ENCODE measurements at regions not wholly inside any gene's neighbourhood (a gene's known extent, or its start where the extent isn't known, plus 50 kb on each side); places are given as distances from the start of the nearest gene placed in this dataset.

DNA sequence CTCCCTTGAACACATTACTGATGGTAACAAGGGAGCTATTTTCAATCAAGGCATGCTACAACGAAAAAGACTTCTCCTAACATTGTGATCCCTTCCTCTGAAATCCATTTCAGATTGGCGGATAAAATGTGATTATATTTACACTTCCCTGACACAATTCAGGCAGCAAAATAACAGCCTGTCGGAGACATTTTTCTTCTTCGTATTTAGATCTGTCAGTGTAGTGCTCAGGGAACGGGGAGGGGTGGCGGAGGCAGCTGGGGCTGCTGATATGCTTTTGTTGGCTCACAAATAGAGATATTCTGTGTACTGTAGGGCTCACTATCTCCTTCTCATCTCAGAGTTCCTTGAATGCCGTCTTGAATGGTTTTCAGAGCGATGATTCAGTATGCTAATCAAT, 1261.7 kb upstream of the AUTS2 start:
- DNase-seq (ENCODE audit: extremely low read depth, low read depth): no peak
- TF ChIP-seq, protein P1, sequence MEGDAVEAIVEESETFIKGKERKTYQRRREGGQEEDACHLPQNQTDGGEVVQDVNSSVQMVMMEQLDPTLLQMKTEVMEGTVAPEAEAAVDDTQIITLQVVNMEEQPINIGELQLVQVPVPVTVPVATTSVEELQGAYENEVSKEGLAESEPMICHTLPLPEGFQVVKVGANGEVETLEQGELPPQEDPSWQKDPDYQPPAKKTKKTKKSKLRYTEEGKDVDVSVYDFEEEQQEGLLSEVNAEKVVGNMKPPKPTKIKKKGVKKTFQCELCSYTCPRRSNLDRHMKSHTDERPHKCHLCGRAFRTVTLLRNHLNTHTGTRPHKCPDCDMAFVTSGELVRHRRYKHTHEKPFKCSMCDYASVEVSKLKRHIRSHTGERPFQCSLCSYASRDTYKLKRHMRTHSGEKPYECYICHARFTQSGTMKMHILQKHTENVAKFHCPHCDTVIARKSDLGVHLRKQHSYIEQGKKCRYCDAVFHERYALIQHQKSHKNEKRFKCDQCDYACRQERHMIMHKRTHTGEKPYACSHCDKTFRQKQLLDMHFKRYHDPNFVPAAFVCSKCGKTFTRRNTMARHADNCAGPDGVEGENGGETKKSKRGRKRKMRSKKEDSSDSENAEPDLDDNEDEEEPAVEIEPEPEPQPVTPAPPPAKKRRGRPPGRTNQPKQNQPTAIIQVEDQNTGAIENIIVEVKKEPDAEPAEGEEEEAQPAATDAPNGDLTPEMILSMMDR (IDR thresholded peaks at IDR 0.05; ENCODE audit: low read depth, low read length): no peak

DNA sequence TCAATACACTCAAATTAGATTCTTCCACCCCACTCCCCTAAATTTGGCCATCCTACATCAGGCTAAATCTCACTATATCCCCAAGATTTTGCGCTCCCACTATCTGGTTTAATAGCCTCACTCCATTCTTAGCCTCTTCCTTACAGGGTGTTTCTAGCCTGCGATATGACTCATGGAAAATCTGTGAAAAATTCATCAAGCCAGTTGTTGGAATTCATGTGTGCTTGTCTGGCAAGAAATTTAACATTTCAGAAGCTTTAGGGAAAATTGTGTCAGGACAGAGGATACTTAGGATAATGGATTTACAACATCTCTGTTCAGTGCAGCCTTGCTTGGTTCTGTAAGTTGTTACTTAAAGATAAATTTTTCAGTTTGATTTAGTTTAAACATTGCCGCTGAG, 1249.9 kb upstream of the AUTS2 start:
- TF ChIP-seq, protein P1 (IDR thresholded peaks at IDR 0.05; ENCODE audit: low read depth, low read length): no peak
- no peak for DNase-seq (ENCODE audit: extremely low read depth, low read depth)

DNA sequence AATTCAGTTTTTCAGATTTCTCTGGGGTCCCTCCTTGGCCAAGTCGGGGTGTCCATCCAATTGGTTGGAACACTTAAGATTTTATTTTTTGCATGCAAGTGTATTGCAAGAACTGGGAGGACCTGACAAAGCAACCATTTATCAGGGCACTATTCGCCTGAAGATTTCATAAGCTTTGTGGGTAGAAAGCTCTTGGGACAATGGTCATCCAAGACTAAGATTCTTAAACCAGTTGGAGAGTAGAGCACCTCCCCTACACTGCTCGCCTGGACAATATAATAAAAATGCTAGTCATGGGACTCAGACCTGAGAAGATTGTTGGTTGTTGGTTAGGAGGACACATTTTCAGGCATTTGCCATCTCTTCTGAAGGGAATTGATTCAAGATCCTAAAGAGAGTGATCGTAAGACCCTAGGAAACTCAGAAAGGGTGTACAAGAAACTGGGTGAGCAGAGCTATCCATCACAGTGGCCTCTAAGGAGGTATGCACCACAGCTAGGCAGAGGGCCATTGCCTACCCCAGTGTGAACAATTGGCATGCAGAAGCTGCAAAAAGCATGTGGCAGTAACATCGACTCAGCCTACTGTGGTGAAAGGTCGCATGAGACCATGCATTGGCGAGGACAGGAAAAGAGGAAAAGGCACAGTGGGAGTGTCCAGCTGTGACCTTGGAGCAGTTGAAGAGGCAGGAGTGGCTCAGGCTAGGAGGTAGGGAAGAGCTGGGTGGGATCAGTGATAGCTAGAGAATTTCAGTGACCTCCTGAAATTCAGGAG, 1235.3 kb upstream of the AUTS2 start:
- TF ChIP-seq, protein P1 (IDR thresholded peaks at IDR 0.05; ENCODE audit: low read depth, low read length): no peak
- DNase-seq (ENCODE audit: extremely low read depth, low read depth): no peak

DNA sequence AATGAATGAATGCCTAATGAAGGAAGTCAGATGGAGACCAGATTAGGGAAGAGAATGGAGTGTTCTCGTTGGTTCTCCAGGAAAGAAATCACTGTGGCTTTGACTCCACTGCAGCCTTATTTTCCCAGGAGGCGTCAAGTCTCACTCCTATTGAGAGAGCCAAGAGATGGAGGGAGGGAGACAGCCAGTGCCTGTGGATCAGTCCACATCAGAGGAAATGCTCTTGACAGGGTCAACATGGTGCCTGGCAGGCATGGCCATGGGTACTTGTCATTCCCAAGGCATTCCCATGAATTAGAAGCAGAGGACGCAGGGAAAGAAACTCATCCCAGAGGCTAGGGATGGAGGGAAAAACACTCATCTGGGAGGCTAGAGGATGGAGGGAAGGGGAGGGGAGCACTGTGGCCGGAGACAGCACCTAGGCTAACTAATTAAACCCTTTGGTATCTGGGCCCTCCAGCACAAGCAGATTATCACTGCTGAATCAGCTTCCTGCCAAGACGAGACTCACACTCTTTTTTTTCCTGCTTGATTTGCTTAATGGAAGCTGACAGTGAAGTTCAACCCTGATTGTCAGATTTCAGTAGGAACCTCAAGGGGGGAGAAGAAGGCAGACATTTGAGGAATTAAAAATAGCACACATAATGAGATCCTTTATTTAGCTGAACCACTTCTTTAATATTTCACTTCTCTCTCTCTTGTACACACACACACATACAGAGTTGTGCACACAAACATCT, 1233.2 kb upstream of the AUTS2 start:
- TF ChIP-seq, protein P1 (IDR thresholded peaks at IDR 0.05; ENCODE audit: low read depth, low read length): no peak
- DNase-seq (ENCODE audit: extremely low read depth, low read depth): no peak

DNA sequence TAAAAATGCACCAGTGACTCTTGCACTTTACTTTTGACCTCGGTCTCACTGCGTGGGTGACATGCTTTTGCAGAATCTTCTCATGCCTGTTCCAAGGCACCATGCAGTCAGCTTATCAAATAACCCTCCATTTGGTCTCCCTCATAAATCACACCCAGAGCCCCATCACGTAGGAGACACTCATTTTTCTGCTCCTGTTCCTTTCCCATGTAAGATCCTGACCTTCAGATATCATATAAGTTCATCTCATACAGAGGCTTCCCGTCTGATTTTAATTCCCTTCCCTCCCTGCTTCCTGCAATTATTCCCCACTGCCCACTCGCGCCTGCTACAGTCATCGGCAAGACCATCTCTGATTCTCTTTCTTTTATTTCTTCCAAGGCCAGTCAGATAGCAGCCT, 1226.3 kb upstream of the AUTS2 start:
- TF ChIP-seq, protein P1 (IDR thresholded peaks at IDR 0.05; ENCODE audit: low read depth, low read length): no peak
- DNase-seq (ENCODE audit: extremely low read depth, low read depth): no peak

DNA sequence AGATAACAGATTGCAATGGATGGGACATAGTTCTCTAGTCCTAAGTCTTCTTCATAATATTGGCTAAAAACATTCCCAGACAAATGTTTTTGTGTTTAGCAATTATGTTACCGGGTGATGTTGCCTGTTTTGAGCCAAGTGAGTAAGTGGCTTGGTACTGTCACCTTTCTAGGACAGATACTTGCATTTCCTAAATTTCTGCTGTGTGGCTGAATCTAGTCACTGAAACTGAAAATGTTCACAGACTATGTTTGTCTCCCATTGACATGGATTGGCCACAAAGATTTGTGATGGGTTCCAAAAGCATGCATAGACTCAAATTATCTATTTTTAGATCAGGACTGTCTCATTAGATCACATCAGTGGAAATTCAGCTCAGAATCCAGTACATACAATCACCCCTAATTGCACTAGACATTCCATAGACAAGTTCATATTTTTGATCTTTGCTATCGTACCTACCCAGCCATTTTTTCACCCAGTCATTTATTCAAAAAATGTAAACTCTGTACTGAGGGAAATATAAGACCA, 1222.1 kb upstream of the AUTS2 start:
- TF ChIP-seq, protein P1 (IDR thresholded peaks at IDR 0.05; ENCODE audit: low read depth, low read length): no peak
- no peak for DNase-seq (ENCODE audit: extremely low read depth, low read depth)

DNA sequence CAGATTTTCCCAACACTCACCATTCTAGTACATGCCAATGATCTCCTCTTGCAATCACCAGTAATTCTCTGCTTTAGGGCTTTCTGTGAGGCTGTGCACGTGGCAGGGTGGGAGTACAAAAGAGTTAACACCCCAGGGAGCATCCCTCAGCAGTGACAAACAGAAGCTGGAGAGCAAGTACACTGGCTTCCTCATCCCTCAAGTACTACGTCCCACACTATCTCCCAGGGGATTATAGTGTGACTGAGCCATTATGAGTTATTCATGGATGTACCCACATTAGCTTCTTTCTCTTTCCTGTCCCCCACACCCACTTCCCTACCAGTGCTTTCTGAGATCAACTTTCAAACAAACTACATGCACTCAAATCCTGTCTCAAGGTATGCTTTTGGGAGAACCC, 1216.5 kb upstream of the AUTS2 start:
- no peak for DNase-seq (ENCODE audit: extremely low read depth, low read depth)
- TF ChIP-seq, protein P1 (IDR thresholded peaks at IDR 0.05; ENCODE audit: low read depth, low read length): no peak

Measured in AG09319 (cell line).